ENCODE measurements at regions not wholly inside any gene's neighbourhood (a gene's known extent, or its start where the extent isn't known, plus 50 kb on each side); places are given as distances from the start of the nearest gene placed in this dataset.

DNA sequence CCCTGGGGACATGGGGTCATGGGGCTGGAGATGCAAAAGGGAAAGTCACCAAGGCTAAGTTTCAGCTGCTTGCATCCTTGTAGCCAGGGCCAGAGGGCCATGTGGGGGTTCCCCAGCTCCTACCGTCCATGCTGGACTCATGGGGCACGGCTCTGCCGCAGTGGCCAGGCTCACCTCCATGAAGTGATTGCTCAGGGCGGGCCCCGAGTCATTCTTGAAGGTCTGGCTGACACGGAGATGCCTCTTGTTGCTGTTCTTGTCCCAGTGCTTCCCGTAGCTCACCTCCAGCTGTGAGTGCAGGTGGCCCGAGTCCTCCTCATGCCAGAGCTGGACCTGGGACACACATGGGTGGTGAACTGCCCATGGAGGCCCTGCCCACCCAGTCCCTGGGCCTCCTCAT lies 114.5 kb downstream of the RMI2 start:
- H3K4me3 Mint-ChIP-seq (ENCODE audit: low read depth): no peak overlapping the region
- peaks cover 5% of the 10 kb centered on the region for H3K27me3 Mint-ChIP-seq
- TF ChIP-seq, protein P1, sequence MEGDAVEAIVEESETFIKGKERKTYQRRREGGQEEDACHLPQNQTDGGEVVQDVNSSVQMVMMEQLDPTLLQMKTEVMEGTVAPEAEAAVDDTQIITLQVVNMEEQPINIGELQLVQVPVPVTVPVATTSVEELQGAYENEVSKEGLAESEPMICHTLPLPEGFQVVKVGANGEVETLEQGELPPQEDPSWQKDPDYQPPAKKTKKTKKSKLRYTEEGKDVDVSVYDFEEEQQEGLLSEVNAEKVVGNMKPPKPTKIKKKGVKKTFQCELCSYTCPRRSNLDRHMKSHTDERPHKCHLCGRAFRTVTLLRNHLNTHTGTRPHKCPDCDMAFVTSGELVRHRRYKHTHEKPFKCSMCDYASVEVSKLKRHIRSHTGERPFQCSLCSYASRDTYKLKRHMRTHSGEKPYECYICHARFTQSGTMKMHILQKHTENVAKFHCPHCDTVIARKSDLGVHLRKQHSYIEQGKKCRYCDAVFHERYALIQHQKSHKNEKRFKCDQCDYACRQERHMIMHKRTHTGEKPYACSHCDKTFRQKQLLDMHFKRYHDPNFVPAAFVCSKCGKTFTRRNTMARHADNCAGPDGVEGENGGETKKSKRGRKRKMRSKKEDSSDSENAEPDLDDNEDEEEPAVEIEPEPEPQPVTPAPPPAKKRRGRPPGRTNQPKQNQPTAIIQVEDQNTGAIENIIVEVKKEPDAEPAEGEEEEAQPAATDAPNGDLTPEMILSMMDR (IDR thresholded peaks at IDR 0.05; ENCODE audit: unreplicated experiment): no peak
- no peaks in the 10 kb centered on the region for H3K36me3 Mint-ChIP-seq (ENCODE audit: insufficient read depth)
- H3K9me3 Mint-ChIP-seq (ENCODE audit: low read depth): no peaks in the 10 kb centered on the region
- H3K4me1 Mint-ChIP-seq (ENCODE audit: low read depth): no peaks in the 10 kb centered on the region
- no peak for DNase-seq (ENCODE audit: low spot score, unreplicated experiment)
- H3K27ac Mint-ChIP-seq: no peak overlapping the region

DNA sequence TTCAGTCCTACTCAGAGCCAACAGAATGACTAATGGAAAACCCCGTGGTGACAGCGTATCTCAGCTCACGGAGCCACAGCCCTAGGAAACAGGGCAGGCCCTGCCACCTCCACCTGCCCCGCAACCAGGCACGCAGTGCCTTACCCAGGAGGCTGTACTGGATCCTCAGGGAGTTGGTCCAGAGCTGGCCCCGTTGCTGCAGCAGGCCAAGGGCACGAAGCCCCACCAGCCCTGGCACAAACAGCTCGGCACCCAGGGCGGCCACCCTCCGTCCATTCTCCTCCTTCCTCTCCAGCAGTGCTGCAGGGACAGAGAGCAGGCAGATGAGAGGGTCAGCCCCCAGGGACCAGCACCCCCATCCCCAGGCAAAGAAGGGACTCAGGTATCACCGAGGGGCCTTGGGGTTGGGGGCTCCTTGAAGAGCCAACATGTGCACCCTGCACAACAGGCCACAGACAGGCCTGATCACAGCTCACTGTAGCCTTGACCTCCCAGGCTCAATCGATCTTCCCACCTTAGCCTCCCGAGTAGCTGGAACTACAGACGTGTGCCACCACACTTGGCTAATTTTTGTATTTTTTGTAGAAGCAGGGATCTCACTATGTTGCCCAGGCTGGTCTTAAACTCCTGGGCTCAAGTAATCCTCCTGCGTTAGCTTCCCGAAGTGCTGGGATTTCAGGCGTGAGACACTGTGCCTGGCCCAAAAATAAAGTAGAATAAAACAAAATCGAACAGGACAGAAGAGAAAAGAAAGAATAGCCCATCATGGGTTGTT lies 115.7 kb downstream of the RMI2 start:
- peaks cover 5% of the 10 kb centered on the region for H3K27me3 Mint-ChIP-seq
- DNase-seq (ENCODE audit: low spot score, unreplicated experiment): no peak
- no peak overlapping the region for H3K27ac Mint-ChIP-seq
- H3K9me3 Mint-ChIP-seq (ENCODE audit: low read depth): no peaks in the 10 kb centered on the region
- H3K4me3 Mint-ChIP-seq (ENCODE audit: low read depth): no peak overlapping the region
- no peaks in the 10 kb centered on the region for H3K4me1 Mint-ChIP-seq (ENCODE audit: low read depth)
- no peaks in the 10 kb centered on the region for H3K36me3 Mint-ChIP-seq (ENCODE audit: insufficient read depth)
- TF ChIP-seq, protein P1 (IDR thresholded peaks at IDR 0.05; ENCODE audit: unreplicated experiment): no peak

DNA sequence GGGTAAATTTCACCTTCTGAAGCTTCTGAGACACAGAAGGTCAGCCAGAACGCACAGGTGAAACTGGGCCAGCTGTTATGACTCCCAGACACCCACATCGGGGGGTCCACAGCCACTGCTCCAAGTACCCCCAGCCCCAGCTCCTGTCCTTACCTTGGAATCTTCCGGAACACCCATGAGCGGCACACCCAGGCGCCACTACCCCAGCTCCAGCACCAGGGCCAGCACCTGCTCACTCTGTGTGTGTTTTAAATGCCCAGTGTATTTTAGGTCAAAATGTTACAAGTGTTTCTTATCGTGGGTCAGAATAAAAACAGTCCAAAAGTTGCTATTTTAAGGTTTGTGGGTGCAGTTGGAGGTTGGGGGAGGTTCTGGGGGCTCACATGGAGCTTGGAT lies 116.3 kb downstream of the RMI2 start:
- H3K27ac Mint-ChIP-seq: no peak overlapping the region
- no peaks in the 10 kb centered on the region for H3K9me3 Mint-ChIP-seq (ENCODE audit: low read depth)
- peaks cover 5% of the 10 kb centered on the region for H3K27me3 Mint-ChIP-seq
- H3K4me1 Mint-ChIP-seq (ENCODE audit: low read depth): no peaks in the 10 kb centered on the region
- no peak for DNase-seq (ENCODE audit: low spot score, unreplicated experiment)
- H3K36me3 Mint-ChIP-seq (ENCODE audit: insufficient read depth): no peaks in the 10 kb centered on the region
- TF ChIP-seq, protein P1 (IDR thresholded peaks at IDR 0.05; ENCODE audit: unreplicated experiment): no peak
- H3K4me3 Mint-ChIP-seq (ENCODE audit: low read depth): no peak overlapping the region

DNA sequence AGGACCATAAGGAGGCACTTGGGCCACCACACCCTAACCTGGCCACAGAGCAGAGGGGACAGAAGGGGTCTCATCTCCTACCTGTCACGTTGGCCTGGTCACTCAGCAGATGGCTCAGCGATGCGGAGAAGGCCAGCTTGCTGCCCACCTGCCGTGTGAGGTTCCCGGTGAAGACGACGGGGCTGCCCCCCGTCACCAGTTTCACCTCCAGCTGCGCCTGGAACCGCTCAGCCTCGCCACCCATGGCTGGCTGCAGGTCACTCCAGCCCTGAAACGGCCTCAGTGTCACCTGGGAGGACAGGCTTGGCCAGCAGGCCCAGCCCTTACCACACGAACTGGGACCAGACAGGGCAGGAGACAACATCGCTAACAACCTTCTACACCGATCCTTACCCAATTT lies 116.8 kb downstream of the RMI2 start:
- Mint-ChIP-seq H3K27me3 (peaks cover 5% of the 10 kb centered on the region), H3K36me3 (ENCODE audit: insufficient read depth) (no peaks in the 10 kb centered on the region)

DNA sequence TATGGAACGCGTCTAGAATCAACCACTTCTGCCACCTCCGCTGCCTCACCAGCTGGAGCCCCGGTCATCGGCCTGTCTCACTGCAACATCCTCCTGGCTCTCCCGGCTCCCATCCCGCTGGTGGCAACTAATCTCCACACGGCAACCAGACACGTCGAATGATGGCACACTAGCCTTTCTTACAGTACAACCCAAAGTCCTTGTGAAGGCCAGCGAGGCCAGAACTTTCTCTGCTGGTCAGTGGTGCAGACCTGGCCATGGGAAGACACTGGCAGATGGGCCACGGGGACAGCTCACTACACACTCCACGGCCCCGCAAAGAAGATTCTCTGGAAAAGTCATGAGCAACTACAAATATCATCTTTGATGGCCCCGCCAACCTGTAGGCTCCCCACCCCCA lies 117.6 kb downstream of the RMI2 start:
- no peaks in the 10 kb centered on the region for H3K36me3 Mint-ChIP-seq (ENCODE audit: insufficient read depth)
- H3K4me3 Mint-ChIP-seq (ENCODE audit: low read depth): no peak overlapping the region
- H3K4me1 Mint-ChIP-seq (ENCODE audit: low read depth): no peaks in the 10 kb centered on the region
- no peak for DNase-seq (ENCODE audit: low spot score, unreplicated experiment)
- no peaks in the 10 kb centered on the region for H3K9me3 Mint-ChIP-seq (ENCODE audit: low read depth)
- TF ChIP-seq, protein P1 (IDR thresholded peaks at IDR 0.05; ENCODE audit: unreplicated experiment): no peak
- H3K27me3 Mint-ChIP-seq: peaks cover 5% of the 10 kb centered on the region
- no peak overlapping the region for H3K27ac Mint-ChIP-seq

More for the DNA sequence above, 116.8 kb downstream of the RMI2 start:
- no peak overlapping the region for H3K27ac Mint-ChIP-seq
- H3K4me1 Mint-ChIP-seq (ENCODE audit: low read depth): no peaks in the 10 kb centered on the region
- TF ChIP-seq, protein P1 (IDR thresholded peaks at IDR 0.05; ENCODE audit: unreplicated experiment): no peak
- H3K4me3 Mint-ChIP-seq (ENCODE audit: low read depth): no peak overlapping the region
- H3K9me3 Mint-ChIP-seq (ENCODE audit: low read depth): no peaks in the 10 kb centered on the region
- no peak for DNase-seq (ENCODE audit: low spot score, unreplicated experiment)
